PC-3 (cell line): ENCODE measurements at regions not wholly inside any gene's neighbourhood (a gene's known extent, or its start where the extent isn't known, plus 50 kb on each side); places are given as distances from the start of the nearest gene placed in this dataset.

Experiments
- EZH2 ChIP-seq: fragments of 300-600 bp; sonication (generic); IDR thresholded peaks from one replicate; pipeline ENCODE4 v1.6.1; 2017; ENCODE audit warnings: antibody characterized with exemption, mild to moderate bottlenecking, low read length; ENCODE audit not compliant: unreplicated experiment
- TF ChIP-seq, protein P1 (sequence below): fragments of 300-600 bp; sonication (generic); conservative IDR thresholded peaks from 2 replicates; pipeline ENCODE4 v1.5.1; 2017; ENCODE audit warnings: antibody characterized with exemption, low read depth, mild to moderate bottlenecking, low read length

GRCh38 chr12:77337362-77337761, 272.0 kb upstream of the E2F7 start:
- TF ChIP-seq, protein P1, sequence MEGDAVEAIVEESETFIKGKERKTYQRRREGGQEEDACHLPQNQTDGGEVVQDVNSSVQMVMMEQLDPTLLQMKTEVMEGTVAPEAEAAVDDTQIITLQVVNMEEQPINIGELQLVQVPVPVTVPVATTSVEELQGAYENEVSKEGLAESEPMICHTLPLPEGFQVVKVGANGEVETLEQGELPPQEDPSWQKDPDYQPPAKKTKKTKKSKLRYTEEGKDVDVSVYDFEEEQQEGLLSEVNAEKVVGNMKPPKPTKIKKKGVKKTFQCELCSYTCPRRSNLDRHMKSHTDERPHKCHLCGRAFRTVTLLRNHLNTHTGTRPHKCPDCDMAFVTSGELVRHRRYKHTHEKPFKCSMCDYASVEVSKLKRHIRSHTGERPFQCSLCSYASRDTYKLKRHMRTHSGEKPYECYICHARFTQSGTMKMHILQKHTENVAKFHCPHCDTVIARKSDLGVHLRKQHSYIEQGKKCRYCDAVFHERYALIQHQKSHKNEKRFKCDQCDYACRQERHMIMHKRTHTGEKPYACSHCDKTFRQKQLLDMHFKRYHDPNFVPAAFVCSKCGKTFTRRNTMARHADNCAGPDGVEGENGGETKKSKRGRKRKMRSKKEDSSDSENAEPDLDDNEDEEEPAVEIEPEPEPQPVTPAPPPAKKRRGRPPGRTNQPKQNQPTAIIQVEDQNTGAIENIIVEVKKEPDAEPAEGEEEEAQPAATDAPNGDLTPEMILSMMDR = no peak
- no peak for TF ChIP-seq EZH2
